ENCODE measurements at regions not wholly inside any gene's neighbourhood (a gene's known extent, or its start where the extent isn't known, plus 50 kb on each side); places are given as distances from the start of the nearest gene placed in this dataset.

DNA sequence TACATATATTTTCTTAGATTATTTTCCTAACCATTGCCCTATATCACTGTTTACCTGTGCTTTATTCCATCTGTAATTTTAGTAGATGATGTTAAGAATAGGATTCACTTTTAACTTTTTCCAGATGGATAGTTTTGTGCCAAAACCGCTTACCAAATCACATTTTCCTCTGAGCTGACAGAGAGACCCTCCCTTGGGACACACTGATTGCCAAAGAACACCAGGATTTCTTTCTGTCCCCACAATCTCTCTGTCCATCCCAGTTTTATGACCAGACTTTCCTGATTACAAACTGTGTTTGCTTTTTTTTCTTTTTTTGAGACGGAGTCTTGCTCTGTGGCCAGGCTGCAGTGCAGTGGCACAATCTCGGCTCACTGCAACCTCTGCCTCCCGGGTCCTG lies 81.3 kb upstream of the SPATA31C2 start:
- no peaks in the 10 kb centered on the region for H3K9me3 ChIP-seq (ENCODE audit: insufficient read depth, low read depth, low read length)
- TF ChIP-seq, protein P1, sequence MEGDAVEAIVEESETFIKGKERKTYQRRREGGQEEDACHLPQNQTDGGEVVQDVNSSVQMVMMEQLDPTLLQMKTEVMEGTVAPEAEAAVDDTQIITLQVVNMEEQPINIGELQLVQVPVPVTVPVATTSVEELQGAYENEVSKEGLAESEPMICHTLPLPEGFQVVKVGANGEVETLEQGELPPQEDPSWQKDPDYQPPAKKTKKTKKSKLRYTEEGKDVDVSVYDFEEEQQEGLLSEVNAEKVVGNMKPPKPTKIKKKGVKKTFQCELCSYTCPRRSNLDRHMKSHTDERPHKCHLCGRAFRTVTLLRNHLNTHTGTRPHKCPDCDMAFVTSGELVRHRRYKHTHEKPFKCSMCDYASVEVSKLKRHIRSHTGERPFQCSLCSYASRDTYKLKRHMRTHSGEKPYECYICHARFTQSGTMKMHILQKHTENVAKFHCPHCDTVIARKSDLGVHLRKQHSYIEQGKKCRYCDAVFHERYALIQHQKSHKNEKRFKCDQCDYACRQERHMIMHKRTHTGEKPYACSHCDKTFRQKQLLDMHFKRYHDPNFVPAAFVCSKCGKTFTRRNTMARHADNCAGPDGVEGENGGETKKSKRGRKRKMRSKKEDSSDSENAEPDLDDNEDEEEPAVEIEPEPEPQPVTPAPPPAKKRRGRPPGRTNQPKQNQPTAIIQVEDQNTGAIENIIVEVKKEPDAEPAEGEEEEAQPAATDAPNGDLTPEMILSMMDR (conservative IDR thresholded peaks at IDR 0.05; ENCODE audit: low read length), result no peak
- no peak for TF ChIP-seq EZH2phosphoT487 (IDR thresholded peaks at IDR 0.05; ENCODE audit: borderline replicate concordance)
- no peaks in the 10 kb centered on the region for H3K4me1 ChIP-seq (ENCODE audit: insufficient read depth, low read length, poor library complexity, severe bottlenecking)
- no peak overlapping the region for H2AFZ ChIP-seq (ENCODE audit: low read length)
- no peaks in the 10 kb centered on the region for H4K20me1 ChIP-seq (ENCODE audit: insufficient read depth, low read length, poor library complexity, severe bottlenecking)
- no peak overlapping the region for H3K9ac ChIP-seq (ENCODE audit: low read depth, low read length, poor library complexity, severe bottlenecking)
- H3F3A ChIP-seq (ENCODE audit: low read depth), result no peaks in the 10 kb centered on the region
- H3K79me2 ChIP-seq (ENCODE audit: insufficient read depth, low read length), result no peaks in the 10 kb centered on the region
- no peaks in the 10 kb centered on the region for H3K27me3 ChIP-seq (ENCODE audit: insufficient read depth, low read length, poor library complexity, severe bottlenecking)
- H3K4me2 ChIP-seq (ENCODE audit: low read depth, low read length, poor library complexity, severe bottlenecking), result no peak overlapping the region
- no peak overlapping the region for H3K4me3 ChIP-seq (ENCODE audit: low read length, poor library complexity, severe bottlenecking)
- H3K9me2 ChIP-seq (replicated peaks; ENCODE audit: low read depth, low read length), result no peaks in the 10 kb centered on the region
- H3K36me3 ChIP-seq (ENCODE audit: insufficient read depth, low read length), result no peaks in the 10 kb centered on the region

DNA sequence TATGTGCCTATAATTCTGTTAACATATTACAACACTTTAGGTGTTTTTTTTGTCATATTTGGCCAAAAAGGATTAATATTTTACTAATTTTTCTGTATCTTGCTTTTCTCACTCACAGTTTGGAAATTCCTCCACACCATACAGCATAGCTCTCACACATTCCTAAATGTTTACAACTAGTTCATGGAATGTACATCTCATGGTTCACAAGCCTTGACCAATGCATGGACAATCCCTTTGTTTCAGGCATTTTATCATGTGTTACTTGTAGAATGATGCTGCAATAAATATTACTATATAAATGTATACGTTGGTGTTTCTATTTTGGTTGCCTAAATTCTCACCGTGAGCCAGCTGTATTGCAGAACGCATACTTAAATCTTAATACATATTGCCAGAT lies 80.5 kb upstream of the SPATA31C2 start:
- no peaks in the 10 kb centered on the region for H3K36me3 ChIP-seq (ENCODE audit: insufficient read depth, low read length)
- TF ChIP-seq, protein P1 (conservative IDR thresholded peaks at IDR 0.05; ENCODE audit: low read length), result no peak
- TF ChIP-seq EZH2phosphoT487 (IDR thresholded peaks at IDR 0.05; ENCODE audit: borderline replicate concordance), result no peak

DNA sequence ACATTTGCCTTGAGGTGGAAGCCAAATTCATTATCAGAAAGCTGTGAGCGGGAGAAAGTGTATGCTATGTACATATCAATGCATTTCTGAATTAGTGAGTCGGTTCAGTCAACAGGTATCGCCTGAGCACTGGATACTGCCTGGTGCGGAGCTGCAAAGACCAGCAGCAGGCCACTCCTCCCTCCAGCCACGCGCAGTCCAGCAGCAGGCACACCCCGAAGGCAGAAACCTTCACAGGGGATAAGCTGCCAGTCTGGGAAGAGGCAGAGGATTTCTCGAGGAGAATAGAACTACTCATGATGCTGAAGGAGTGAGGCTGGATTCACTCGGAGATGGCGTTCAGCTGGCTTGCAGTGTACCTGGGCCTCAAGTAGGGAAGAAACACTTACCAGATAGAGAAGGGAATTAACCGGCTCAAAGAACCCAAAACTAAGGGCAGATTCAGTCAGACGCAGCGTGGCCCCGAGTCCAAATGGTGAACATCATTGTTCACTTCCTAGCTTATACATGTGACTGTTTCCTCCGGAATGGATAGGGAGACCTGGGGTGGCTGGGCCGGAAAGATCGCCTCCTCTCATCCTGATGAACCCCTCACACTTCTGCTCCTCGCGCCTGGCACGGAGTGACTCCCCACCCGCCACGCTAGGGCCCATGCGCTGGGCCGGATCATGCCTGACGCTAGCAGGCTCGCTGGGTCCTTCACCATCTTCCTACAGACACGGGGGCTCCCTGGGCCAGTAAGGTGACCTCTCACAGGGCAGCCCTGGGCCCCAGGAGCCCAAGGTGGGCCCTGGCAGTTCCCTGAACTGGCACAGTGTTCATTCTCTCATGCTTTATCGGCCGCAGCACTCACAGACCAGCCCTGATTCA lies 78.1 kb upstream of the SPATA31C2 start:
- no peaks in the 10 kb centered on the region for H4K20me1 ChIP-seq (ENCODE audit: insufficient read depth, low read length, poor library complexity, severe bottlenecking)
- H3K27me3 ChIP-seq (ENCODE audit: insufficient read depth, low read length, poor library complexity, severe bottlenecking), result no peaks in the 10 kb centered on the region
- no peaks in the 10 kb centered on the region for H3K9me2 ChIP-seq (replicated peaks; ENCODE audit: low read depth, low read length)
- no peak for TF ChIP-seq EZH2phosphoT487 (IDR thresholded peaks at IDR 0.05; ENCODE audit: borderline replicate concordance)
- TF ChIP-seq, protein P1 (conservative IDR thresholded peaks at IDR 0.05; ENCODE audit: low read length), result no peak
- H3F3A ChIP-seq (ENCODE audit: low read depth), result no peaks in the 10 kb centered on the region
- H3K9ac ChIP-seq (ENCODE audit: low read depth, low read length, poor library complexity, severe bottlenecking), result no peak overlapping the region
- no peaks in the 10 kb centered on the region for H3K79me2 ChIP-seq (ENCODE audit: insufficient read depth, low read length)
- no peaks in the 10 kb centered on the region for H3K9me3 ChIP-seq (ENCODE audit: insufficient read depth, low read depth, low read length)
- H3K4me3 ChIP-seq (ENCODE audit: low read length, poor library complexity, severe bottlenecking), result no peak overlapping the region
- no peak overlapping the region for H2AFZ ChIP-seq (ENCODE audit: low read length)
- H3K36me3 ChIP-seq (ENCODE audit: insufficient read depth, low read length), result no peaks in the 10 kb centered on the region
- H3K4me1 ChIP-seq (ENCODE audit: insufficient read depth, low read length, poor library complexity, severe bottlenecking), result no peaks in the 10 kb centered on the region
- no peak overlapping the region for H3K4me2 ChIP-seq (ENCODE audit: low read depth, low read length, poor library complexity, severe bottlenecking)

More for the DNA sequence above, 80.5 kb upstream of the SPATA31C2 start:
- Histone ChIP-seq H3K4me2 (ENCODE audit: low read depth, low read length, poor library complexity, severe bottlenecking) (no peak overlapping the region), H3K4me1 (ENCODE audit: insufficient read depth, low read length, poor library complexity, severe bottlenecking) (no peaks in the 10 kb centered on the region), H3K9me3 (ENCODE audit: insufficient read depth, low read depth, low read length) (no peaks in the 10 kb centered on the region), H4K20me1 (ENCODE audit: insufficient read depth, low read length, poor library complexity, severe bottlenecking) (no peaks in the 10 kb centered on the region), H3K9ac (ENCODE audit: low read depth, low read length, poor library complexity, severe bottlenecking) (no peak overlapping the region), H3K9me2 (replicated peaks; ENCODE audit: low read depth, low read length) (no peaks in the 10 kb centered on the region), H3K4me3 (ENCODE audit: low read length, poor library complexity, severe bottlenecking) (no peak overlapping the region), H3K27me3 (ENCODE audit: insufficient read depth, low read length, poor library complexity, severe bottlenecking) (no peaks in the 10 kb centered on the region), H2AFZ (ENCODE audit: low read length) (no peak overlapping the region), H3F3A (ENCODE audit: low read depth) (no peaks in the 10 kb centered on the region), H3K79me2 (ENCODE audit: insufficient read depth, low read length) (no peaks in the 10 kb centered on the region)

Measured in Loucy (cell line).